ENCODE measurements at regions not wholly inside any gene's neighbourhood (a gene's known extent, or its start where the extent isn't known, plus 50 kb on each side); places are given as distances from the start of the nearest gene placed in this dataset.

DNA sequence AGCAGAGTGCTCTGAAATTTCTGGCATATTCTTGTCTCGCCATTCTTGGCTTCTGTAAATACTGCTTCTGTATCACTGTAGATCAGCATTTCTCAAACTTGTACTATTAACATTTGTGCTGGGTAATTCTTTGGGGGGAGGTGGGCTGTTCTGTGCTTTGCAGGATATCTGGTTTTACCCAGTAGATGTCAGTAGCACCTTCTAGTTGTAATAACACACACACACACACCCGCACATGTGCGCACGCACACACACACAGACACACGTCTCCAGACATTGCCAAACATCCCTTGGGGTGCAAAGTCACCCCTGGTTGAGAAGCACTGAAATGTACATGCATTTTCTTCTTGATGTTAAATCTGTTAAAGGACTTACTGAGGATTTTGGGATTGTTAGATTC lies 304.1 kb downstream of the MAT2B start:
- TF ChIP-seq, protein P1, sequence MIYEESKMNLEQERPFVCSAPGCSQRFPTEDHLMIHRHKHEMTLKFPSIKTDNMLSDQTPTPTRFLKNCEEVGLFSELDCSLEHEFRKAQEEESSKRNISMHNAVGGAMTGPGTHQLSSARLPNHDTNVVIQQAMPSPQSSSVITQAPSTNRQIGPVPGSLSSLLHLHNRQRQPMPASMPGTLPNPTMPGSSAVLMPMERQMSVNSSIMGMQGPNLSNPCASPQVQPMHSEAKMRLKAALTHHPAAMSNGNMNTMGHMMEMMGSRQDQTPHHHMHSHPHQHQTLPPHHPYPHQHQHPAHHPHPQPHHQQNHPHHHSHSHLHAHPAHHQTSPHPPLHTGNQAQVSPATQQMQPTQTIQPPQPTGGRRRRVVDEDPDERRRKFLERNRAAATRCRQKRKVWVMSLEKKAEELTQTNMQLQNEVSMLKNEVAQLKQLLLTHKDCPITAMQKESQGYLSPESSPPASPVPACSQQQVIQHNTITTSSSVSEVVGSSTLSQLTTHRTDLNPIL (CRISPR knock-in tag; IDR thresholded peaks at IDR 0.05; ENCODE audit: low read depth) = no peak
- TF ChIP-seq TCF4 (CRISPR knock-in tag; IDR thresholded peaks at IDR 0.05; ENCODE audit: borderline replicate concordance) (no peak), ZNF8 (CRISPR knock-in tag; IDR thresholded peaks at IDR 0.05) (no peak), OSR1 (CRISPR knock-in tag; IDR thresholded peaks at IDR 0.05) (no peak), GLIS3 (CRISPR knock-in tag; IDR thresholded peaks at IDR 0.05) (no peak), CSDC2 (CRISPR knock-in tag; IDR thresholded peaks at IDR 0.05) (no peak), RARB (CRISPR knock-in tag; IDR thresholded peaks at IDR 0.05) (no peak), ZNF565 (CRISPR knock-in tag; conservative IDR thresholded peaks at IDR 0.05; ENCODE audit: low read depth) (no peak), SNAI2 (CRISPR knock-in tag; IDR thresholded peaks at IDR 0.05) (no peak), ARNTL (CRISPR knock-in tag; IDR thresholded peaks at IDR 0.05; ENCODE audit: borderline replicate concordance, low read depth) (no peak), ZC3H10 (CRISPR knock-in tag; IDR thresholded peaks at IDR 0.05) (no peak), BACH2 (CRISPR knock-in tag; IDR thresholded peaks at IDR 0.05; ENCODE audit: borderline replicate concordance) (no peak)
- TF ChIP-seq, protein P2, sequence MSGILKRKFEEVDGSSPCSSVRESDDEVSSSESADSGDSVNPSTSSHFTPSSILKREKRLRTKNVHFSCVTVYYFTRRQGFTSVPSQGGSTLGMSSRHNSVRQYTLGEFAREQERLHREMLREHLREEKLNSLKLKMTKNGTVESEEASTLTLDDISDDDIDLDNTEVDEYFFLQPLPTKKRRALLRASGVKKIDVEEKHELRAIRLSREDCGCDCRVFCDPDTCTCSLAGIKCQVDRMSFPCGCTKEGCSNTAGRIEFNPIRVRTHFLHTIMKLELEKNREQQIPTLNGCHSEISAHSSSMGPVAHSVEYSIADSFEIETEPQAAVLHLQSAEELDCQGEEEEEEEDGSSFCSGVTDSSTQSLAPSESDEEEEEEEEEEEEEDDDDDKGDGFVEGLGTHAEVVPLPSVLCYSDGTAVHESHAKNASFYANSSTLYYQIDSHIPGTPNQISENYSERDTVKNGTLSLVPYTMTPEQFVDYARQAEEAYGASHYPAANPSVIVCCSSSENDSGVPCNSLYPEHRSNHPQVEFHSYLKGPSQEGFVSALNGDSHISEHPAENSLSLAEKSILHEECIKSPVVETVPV (CRISPR knock-in tag; IDR thresholded peaks at IDR 0.05) = no peak
- TF ChIP-seq, protein P3, sequence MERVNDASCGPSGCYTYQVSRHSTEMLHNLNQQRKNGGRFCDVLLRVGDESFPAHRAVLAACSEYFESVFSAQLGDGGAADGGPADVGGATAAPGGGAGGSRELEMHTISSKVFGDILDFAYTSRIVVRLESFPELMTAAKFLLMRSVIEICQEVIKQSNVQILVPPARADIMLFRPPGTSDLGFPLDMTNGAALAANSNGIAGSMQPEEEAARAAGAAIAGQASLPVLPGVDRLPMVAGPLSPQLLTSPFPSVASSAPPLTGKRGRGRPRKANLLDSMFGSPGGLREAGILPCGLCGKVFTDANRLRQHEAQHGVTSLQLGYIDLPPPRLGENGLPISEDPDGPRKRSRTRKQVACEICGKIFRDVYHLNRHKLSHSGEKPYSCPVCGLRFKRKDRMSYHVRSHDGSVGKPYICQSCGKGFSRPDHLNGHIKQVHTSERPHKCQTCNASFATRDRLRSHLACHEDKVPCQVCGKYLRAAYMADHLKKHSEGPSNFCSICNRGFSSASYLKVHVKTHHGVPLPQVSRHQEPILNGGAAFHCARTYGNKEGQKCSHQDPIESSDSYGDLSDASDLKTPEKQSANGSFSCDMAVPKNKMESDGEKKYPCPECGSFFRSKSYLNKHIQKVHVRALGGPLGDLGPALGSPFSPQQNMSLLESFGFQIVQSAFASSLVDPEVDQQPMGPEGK (CRISPR knock-in tag; IDR thresholded peaks at IDR 0.05; ENCODE audit: borderline replicate concordance) = no peak
- TF ChIP-seq, protein P4, sequence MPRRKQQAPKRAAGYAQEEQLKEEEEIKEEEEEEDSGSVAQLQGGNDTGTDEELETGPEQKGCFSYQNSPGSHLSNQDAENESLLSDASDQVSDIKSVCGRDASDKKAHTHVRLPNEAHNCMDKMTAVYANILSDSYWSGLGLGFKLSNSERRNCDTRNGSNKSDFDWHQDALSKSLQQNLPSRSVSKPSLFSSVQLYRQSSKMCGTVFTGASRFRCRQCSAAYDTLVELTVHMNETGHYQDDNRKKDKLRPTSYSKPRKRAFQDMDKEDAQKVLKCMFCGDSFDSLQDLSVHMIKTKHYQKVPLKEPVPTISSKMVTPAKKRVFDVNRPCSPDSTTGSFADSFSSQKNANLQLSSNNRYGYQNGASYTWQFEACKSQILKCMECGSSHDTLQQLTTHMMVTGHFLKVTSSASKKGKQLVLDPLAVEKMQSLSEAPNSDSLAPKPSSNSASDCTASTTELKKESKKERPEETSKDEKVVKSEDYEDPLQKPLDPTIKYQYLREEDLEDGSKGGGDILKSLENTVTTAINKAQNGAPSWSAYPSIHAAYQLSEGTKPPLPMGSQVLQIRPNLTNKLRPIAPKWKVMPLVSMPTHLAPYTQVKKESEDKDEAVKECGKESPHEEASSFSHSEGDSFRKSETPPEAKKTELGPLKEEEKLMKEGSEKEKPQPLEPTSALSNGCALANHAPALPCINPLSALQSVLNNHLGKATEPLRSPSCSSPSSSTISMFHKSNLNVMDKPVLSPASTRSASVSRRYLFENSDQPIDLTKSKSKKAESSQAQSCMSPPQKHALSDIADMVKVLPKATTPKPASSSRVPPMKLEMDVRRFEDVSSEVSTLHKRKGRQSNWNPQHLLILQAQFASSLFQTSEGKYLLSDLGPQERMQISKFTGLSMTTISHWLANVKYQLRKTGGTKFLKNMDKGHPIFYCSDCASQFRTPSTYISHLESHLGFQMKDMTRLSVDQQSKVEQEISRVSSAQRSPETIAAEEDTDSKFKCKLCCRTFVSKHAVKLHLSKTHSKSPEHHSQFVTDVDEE (CRISPR knock-in tag; IDR thresholded peaks at IDR 0.05) = no peak
- TF ChIP-seq, protein P5, sequence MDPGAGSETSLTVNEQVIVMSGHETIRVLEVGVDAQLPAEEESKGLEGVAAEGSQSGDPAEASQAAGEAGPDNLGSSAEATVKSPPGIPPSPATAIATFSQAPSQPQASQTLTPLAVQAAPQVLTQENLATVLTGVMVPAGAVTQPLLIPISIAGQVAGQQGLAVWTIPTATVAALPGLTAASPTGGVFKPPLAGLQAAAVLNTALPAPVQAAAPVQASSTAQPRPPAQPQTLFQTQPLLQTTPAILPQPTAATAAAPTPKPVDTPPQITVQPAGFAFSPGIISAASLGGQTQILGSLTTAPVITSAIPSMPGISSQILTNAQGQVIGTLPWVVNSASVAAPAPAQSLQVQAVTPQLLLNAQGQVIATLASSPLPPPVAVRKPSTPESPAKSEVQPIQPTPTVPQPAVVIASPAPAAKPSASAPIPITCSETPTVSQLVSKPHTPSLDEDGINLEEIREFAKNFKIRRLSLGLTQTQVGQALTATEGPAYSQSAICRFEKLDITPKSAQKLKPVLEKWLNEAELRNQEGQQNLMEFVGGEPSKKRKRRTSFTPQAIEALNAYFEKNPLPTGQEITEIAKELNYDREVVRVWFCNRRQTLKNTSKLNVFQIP (CRISPR knock-in tag; IDR thresholded peaks at IDR 0.05; ENCODE audit: borderline replicate concordance, low read depth) = no peak
- ATAC-seq = no peak

DNA sequence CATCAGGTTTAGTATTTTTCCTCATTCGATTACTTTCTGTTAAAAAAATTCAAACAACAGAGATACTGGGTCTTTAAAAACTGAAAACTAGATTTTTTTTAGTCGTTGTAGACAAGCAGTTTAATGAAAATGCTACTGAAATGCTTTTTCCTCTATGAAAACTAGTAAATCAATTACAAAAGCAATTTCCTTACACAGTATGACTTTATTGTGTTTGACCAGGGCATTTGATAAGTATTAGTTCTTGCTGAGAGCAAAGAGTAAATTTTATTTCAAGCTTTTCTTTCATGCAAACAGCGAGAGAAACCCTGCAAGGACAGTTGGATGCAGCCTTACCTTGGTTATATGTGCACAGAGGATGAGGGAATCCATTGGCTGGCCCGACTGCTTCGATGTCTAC lies 308.5 kb downstream of the MAT2B start:
- no peak for ATAC-seq
- TF ChIP-seq RARB (CRISPR knock-in tag; IDR thresholded peaks at IDR 0.05) (no peak), PPARA (CRISPR knock-in tag; IDR thresholded peaks at IDR 0.05; ENCODE audit: borderline replicate concordance) (no peak), ESRRG (CRISPR knock-in tag; IDR thresholded peaks at IDR 0.05) (no peak), CSDC2 (CRISPR knock-in tag; IDR thresholded peaks at IDR 0.05) (no peak), ZC3H10 (CRISPR knock-in tag; IDR thresholded peaks at IDR 0.05) (no peak), TCF4 (CRISPR knock-in tag; IDR thresholded peaks at IDR 0.05; ENCODE audit: borderline replicate concordance) (no peak), ARNTL (CRISPR knock-in tag; IDR thresholded peaks at IDR 0.05; ENCODE audit: borderline replicate concordance, low read depth) (no peak), ZFP30 (CRISPR knock-in tag; IDR thresholded peaks at IDR 0.05) (no peak), ZFP3 (CRISPR knock-in tag; IDR thresholded peaks at IDR 0.05) (no peak)
- TF ChIP-seq, protein P3 (CRISPR knock-in tag; IDR thresholded peaks at IDR 0.05; ENCODE audit: borderline replicate concordance) = no peak
- TF ChIP-seq, protein P2 (CRISPR knock-in tag; IDR thresholded peaks at IDR 0.05) = no peak
- TF ChIP-seq, protein P1 (CRISPR knock-in tag; IDR thresholded peaks at IDR 0.05; ENCODE audit: low read depth) = no peak

All from SK-N-SH treated with all-trans-retinoic acid at 6 μM for 48 hours (cell line).